NCI-H1105 (cell line): ENCODE measurements at regions not wholly inside any gene's neighbourhood (a gene's known extent, or its start where the extent isn't known, plus 50 kb on each side); places are given as distances from the start of the nearest gene placed in this dataset.
"Not testable (repeated sequence)": the region's sequence is repeated elsewhere in the genome, so short reads cannot be mapped to it uniquely, and the experiment has no call there.

Source experiments
- DNase-seq: peaks from one replicate; lab custom pipeline; 2025; lab: John Stamatoyannopoulos, UW

- no peak for DNase-seq
These were observed 681.2 kb upstream of the NRP1 start for GRCh38 chr10:34015700-34016099.

- no peak for DNase-seq
These were observed 678.8 kb upstream of the NRP1 start for GRCh38 chr10:34013235-34013634.

- DNase-seq = no peak
These were observed 676.4 kb upstream of the NRP1 start for GRCh38 chr10:34010891-34011290.

- DNase-seq = not testable (repeated sequence)
These were observed 675.8 kb upstream of the NRP1 start for GRCh38 chr10:34010228-34010627.

- DNase-seq = no peak
These were observed 674.2 kb upstream of the NRP1 start for GRCh38 chr10:34008656-34009055.

GRCh38 chr10:34006471-34006870, 672.0 kb upstream of the NRP1 start:
- DNase-seq = no peak

- no peak for DNase-seq
These were observed 669.1 kb upstream of the NRP1 start for GRCh38 chr10:34003561-34003960.

GRCh38 chr10:34002896-34003295, 668.4 kb upstream of the NRP1 start:
- no peak for DNase-seq

- DNase-seq = no peak
These were observed 667.4 kb upstream of the NRP1 start for GRCh38 chr10:34001831-34002230.

GRCh38 chr10:34001087-34001580, 666.7 kb upstream of the NRP1 start:
- DNase-seq = no peak

- no peak for DNase-seq
These were observed 659.5 kb upstream of the NRP1 start for GRCh38 chr10:33993917-33994316.

- no peak for DNase-seq
These were observed 657.5 kb upstream of the NRP1 start for GRCh38 chr10:33991924-33992323.

- DNase-seq = no peak
These were observed 652.0 kb upstream of the NRP1 start for GRCh38 chr10:33986515-33986914.

- DNase-seq = no peak
These were observed 651.5 kb upstream of the NRP1 start for GRCh38 chr10:33986016-33986415.

- no peak for DNase-seq
These were observed 648.5 kb upstream of the NRP1 start for GRCh38 chr10:33982995-33983394.

GRCh38 chr10:33981301-33981700, 646.8 kb upstream of the NRP1 start:
- no peak for DNase-seq

- no peak for DNase-seq
These were observed 644.7 kb upstream of the NRP1 start for GRCh38 chr10:33979195-33979594.

- no peak for DNase-seq
These were observed 641.0 kb upstream of the NRP1 start for GRCh38 chr10:33975481-33975880.

- DNase-seq = peak; percentile 66
These were observed 640.6 kb upstream of the NRP1 start for GRCh38 chr10:33974976-33975478.

- no peak for DNase-seq
These were observed 634.5 kb upstream of the NRP1 start for GRCh38 chr10:33968983-33969382.

- no peak for DNase-seq
These were observed 633.2 kb upstream of the NRP1 start for GRCh38 chr10:33967606-33968120.

GRCh38 chr10:33966946-33967345, 632.5 kb upstream of the NRP1 start:
- no peak for DNase-seq

GRCh38 chr10:33965795-33966581, 631.5 kb upstream of the NRP1 start:
- no peak for DNase-seq

- no peak for DNase-seq
These were observed 629.3 kb upstream of the NRP1 start for GRCh38 chr10:33963729-33964128.
